Liver (tissue), 7 donors: ENCODE measurements at regions not wholly inside any gene's neighbourhood (a gene's known extent, or its start where the extent isn't known, plus 50 kb on each side); places are given as distances from the start of the nearest gene placed in this dataset.

Source experiments
- DNase-seq: peaks from one replicate; pipeline ENCODE4 v3.0.0-alpha.2; 2017; ENCODE audit warnings: low spot score
- H3K27ac ChIP-seq, 2 donors: one replicate each; pipeline ENCODE4 v1.7.0; 2013; ENCODE audit warnings: inconsistent platforms in 2 of 2, low read length in 2 of 2, control low read depth in 1 of 2, low read depth in 1 of 2, mild to moderate bottlenecking in 1 of 2
- H3K27me3 ChIP-seq, 4 donors: one replicate each; pipeline versions ENCODE4 v1.6.1 to v1.7.0; 2013; ENCODE audit warnings: low read length in 3 of 4, inconsistent platforms in 1 of 4, mild to moderate bottlenecking in 1 of 4, moderate library complexity in 1 of 4; ENCODE audit not compliant: control insufficient read depth in 4 of 4, insufficient read depth in 4 of 4
- H3K36me3 ChIP-seq, 4 donors: one replicate each; pipeline versions ENCODE4 v1.6.1 to v1.7.0; 2013; ENCODE audit warnings: low read length in 3 of 4, mild to moderate bottlenecking in 3 of 4, low read depth in 1 of 4, moderate library complexity in 1 of 4; ENCODE audit not compliant: control insufficient read depth in 4 of 4, insufficient read depth in 3 of 4
- H3K4me1 ChIP-seq, 4 donors: one replicate each; pipeline versions ENCODE4 v1.6.1 to v1.7.0; 2013; ENCODE audit warnings: low read length in 3 of 4, mild to moderate bottlenecking in 3 of 4, moderate library complexity in 1 of 4; ENCODE audit not compliant: control insufficient read depth in 4 of 4, insufficient read depth in 4 of 4
- H3K4me3 ChIP-seq, 3 donors: one replicate each; pipeline versions ENCODE4 v1.6.1 to v1.7.0; 2013; ENCODE audit warnings: low read length in 3 of 3, control low read depth in 1 of 3, low read depth in 1 of 3, mild to moderate bottlenecking in 1 of 3
- H3K9ac ChIP-seq, 2 donors: one replicate each; pipeline ENCODE4 v1.7.0; 2013; ENCODE audit warnings: low read length in 2 of 2, mild to moderate bottlenecking in 2 of 2, moderate library complexity in 2 of 2, control low read depth in 1 of 2, low read depth in 1 of 2
- H3K9me3 ChIP-seq, 4 donors: one replicate each; pipeline versions ENCODE4 v1.6.1 to v1.7.0; 2013; ENCODE audit warnings: low read length in 3 of 4; ENCODE audit not compliant: control insufficient read depth in 4 of 4
- ATF3 ChIP-seq: IDR thresholded peaks from 2 replicates; pipeline ENCODE4 v1.6.1; 2016; ENCODE audit warnings: antibody characterized with exemption
- EGR1 ChIP-seq, 2 donors: IDR thresholded peaks; 2 replicates each; pipeline ENCODE4 v1.6.1; 2016 to 2018; ENCODE audit warnings: antibody characterized with exemption in 2 of 2, low read depth in 2 of 2
- FOXA1 ChIP-seq: IDR thresholded peaks from 2 replicates; pipeline ENCODE4 v1.6.1; 2016; ENCODE audit warnings: antibody characterized with exemption
- FOXA2 ChIP-seq: IDR thresholded peaks from 2 replicates; pipeline ENCODE4 v1.6.1; 2016; ENCODE audit warnings: antibody characterized with exemption
- GABPA ChIP-seq, 2 donors: IDR thresholded peaks in 1 of 2; conservative IDR thresholded peaks in 1 of 2; 2 replicates each; pipeline ENCODE4 v1.6.1; 2016; ENCODE audit warnings: antibody characterized with exemption in 2 of 2, mild to moderate bottlenecking in 1 of 2, moderate library complexity in 1 of 2
- HNF4G ChIP-seq: IDR thresholded peaks from 2 replicates; pipeline ENCODE4 v1.6.1; 2016; ENCODE audit warnings: antibody characterized with exemption
- JUND ChIP-seq, 2 donors: IDR thresholded peaks; 2 replicates each; pipeline ENCODE4 v1.6.1; 2016; ENCODE audit warnings: antibody characterized with exemption in 2 of 2
- NR2F2 ChIP-seq: IDR thresholded peaks from 2 replicates; pipeline ENCODE4 v1.6.1; 2016; ENCODE audit warnings: antibody characterized with exemption
- REST ChIP-seq: IDR thresholded peaks from 2 replicates; pipeline ENCODE4 v1.6.1; 2016; ENCODE audit warnings: antibody characterized with exemption, mild to moderate bottlenecking
- RXRA ChIP-seq, 2 donors: IDR thresholded peaks; 2 replicates each; pipeline ENCODE4 v1.6.1; 2017 to 2018; ENCODE audit warnings: antibody characterized with exemption in 2 of 2, mild to moderate bottlenecking in 1 of 2
- WGBS: extraction: QIAGEN DNeasy Blood & Tissue Kit; methylation state at CpG from one replicate; pipeline ENCODE4 v1.1.7; 2013; 5-methylcytosine and 5-hydroxymethylcytosine counted together
- TF ChIP-seq, protein P1 (sequence below): IDR thresholded peaks from 2 replicates; pipeline ENCODE4 v1.6.1; 2016; ENCODE audit warnings: antibody characterized with exemption
- TF ChIP-seq, protein P2 (sequence below): IDR thresholded peaks from 2 replicates; pipeline ENCODE4 v1.6.1; 2016; ENCODE audit warnings: antibody characterized with exemption
- donor health status: healthy.
- donor health status: healthy.
- donor health status: healthy.
- donor health status: healthy.

DNA sequence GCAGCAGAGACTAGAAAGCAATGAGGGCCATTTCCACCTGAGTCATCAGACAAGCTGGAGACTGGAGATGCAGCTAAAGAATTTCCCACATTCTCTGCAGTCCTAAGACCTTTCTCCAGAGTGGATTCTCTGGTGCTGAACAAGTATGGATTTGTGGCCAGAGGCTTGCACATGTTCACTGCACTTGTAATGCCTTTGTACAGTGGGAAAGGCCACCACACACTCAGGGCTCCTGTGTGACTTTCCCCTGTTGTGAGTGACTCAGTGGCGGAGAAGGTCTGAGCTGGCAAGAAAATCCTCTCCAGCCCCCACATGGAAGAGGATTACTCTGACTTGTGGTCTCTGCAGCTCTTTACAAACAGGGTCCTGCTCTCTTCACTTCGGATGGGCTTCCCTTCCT is 192.3 kb downstream of the C6orf118 start:
- 68% methylated on average over 2 of the region's 2 CpGs for WGBS
- H3K36me3 ChIP-seq, result no peaks in the 10 kb centered on the region
- TF ChIP-seq HNF4G (no peak), RXRA (IDR thresholded peaks at IDR 0.05) (no peak), FOXA1 (no peak), FOXA2 (no peak), ATF3 (no peak), NR2F2 (no peak), JUND (IDR thresholded peaks at IDR 0.05) (no peak)
- TF ChIP-seq, protein P1, sequence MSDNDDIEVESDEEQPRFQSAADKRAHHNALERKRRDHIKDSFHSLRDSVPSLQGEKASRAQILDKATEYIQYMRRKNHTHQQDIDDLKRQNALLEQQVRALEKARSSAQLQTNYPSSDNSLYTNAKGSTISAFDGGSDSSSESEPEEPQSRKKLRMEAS, result no peak
- TF ChIP-seq, protein P2, sequence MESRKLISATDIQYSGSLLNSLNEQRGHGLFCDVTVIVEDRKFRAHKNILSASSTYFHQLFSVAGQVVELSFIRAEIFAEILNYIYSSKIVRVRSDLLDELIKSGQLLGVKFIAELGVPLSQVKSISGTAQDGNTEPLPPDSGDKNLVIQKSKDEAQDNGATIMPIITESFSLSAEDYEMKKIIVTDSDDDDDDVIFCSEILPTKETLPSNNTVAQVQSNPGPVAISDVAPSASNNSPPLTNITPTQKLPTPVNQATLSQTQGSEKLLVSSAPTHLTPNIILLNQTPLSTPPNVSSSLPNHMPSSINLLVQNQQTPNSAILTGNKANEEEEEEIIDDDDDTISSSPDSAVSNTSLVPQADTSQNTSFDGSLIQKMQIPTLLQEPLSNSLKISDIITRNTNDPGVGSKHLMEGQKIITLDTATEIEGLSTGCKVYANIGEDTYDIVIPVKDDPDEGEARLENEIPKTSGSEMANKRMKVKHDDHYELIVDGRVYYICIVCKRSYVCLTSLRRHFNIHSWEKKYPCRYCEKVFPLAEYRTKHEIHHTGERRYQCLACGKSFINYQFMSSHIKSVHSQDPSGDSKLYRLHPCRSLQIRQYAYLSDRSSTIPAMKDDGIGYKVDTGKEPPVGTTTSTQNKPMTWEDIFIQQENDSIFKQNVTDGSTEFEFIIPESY, result no peak
- H3K4me1 ChIP-seq, result no peaks in the 10 kb centered on the region
- DNase-seq, result no peak
- H3K27me3 ChIP-seq, result no peaks in the 10 kb centered on the region
- no peak overlapping the region for H3K4me3 ChIP-seq
- H3K27ac ChIP-seq, result no peak overlapping the region
- H3K9ac ChIP-seq, result no peak overlapping the region
- peaks cover 0 to 8% (median 4%) of the 10 kb centered on the region in 4 donors for H3K9me3 ChIP-seq

- H3K27ac ChIP-seq, result no peak overlapping the region
- no peaks in the 10 kb centered on the region for H3K4me1 ChIP-seq
- no peak for TF ChIP-seq REST
- TF ChIP-seq, protein P2, result no peak
- no peak for TF ChIP-seq GABPA (IDR thresholded peaks at IDR 0.05 in 1 of 2, conservative IDR thresholded peaks at IDR 0.05 in 1 of 2)
- TF ChIP-seq NR2F2, result no peak
- no peak for TF ChIP-seq EGR1 (IDR thresholded peaks at IDR 0.05; ENCODE audit: low read depth in 2 of 2)
- no peak overlapping the region for H3K4me3 ChIP-seq
- no peaks in the 10 kb centered on the region for H3K36me3 ChIP-seq
- no peak overlapping the region for H3K9ac ChIP-seq
- no peaks in the 10 kb centered on the region for H3K27me3 ChIP-seq
- DNase-seq, result no peak
- WGBS, result 82% methylated on average over 1 of the region's 1 CpG
- H3K9me3 ChIP-seq, result peaks cover 0 to 11% (median 4%) of the 10 kb centered on the region in 4 donors
Measured at GRCh38 chr6:165110860-165111259, 198.5 kb downstream of the C6orf118 start.
